NCI-H2227 (cell line): ENCODE measurements at regions not wholly inside any gene's neighbourhood (a gene's known extent, or its start where the extent isn't known, plus 50 kb on each side); places are given as distances from the start of the nearest gene placed in this dataset.

Source experiments
- DNase-seq: peaks from one replicate; lab custom pipeline; 2025; ENCODE audit not compliant: unreplicated experiment; lab: John Stamatoyannopoulos, UW

- DNase-seq = no peak
Measured at GRCh38 chr22:47291565-47292495, 529.4 kb downstream of the TBC1D22A start.

DNA sequence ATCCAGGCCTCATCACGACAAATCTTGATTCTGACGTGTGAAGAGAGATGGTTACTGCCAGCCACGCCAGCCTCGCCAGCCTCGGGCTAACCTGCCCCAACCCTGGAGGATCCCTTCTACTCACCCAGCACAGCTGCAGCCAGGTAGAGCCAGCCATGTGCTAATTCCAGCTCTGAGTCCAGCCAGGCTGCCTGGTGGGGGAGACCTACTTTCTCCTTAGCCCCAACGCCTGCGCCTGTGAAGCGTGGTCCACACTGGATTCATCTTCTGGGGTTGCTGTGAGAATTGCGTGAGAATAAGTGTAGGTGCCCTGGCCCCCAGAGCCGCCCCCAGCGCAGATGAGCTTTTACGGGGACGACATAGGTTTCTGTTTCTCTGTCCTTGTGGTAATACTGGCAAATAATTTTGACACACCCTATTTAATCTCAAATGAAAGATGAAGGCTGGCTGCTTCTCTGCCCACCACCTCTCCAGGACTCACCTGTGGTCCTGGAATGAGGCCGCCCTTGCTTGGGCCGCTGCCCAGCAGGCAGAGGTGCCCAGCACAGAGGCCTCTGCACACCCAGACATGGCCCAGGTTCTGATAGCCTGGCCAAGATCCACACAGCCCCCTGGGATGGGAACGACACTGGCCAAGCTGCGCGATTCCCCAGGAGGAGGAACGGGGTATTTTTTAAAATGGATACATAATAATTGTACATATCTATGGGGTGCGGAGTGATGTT lies 528.4 kb downstream of the TBC1D22A start:
- DNase-seq = no peak

DNA sequence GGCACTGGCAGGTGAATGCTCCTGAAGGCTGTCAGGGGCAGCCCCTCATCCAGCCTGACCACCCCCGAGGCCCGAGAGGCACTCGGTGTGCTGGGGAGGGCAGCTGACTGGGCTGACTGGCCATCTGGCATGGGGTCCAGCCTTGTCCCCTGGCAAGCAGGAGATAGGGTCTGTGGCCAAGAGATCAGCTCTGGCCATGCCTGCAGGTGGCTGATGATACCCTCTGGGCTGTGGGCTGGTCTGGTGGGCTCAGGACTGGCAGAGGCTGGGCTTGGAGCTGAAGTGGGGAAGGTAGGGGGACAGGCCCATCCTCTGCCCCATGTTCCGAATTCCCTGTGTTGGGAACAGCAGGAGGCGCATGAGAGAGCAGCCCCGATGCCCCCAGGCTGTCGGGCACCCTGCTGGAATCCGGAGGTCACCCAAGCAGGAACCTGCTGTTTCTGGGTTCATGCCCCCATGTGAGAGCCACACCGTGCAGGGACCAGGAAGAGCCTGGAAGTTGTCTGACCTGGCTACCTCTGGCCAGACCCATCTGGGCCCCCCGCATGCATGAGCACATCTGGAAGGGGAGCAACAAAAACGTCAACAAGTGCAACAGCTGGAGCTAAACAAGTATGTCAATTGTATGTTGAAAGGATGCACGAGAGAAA lies 527.0 kb downstream of the TBC1D22A start:
- no peak for DNase-seq

DNA sequence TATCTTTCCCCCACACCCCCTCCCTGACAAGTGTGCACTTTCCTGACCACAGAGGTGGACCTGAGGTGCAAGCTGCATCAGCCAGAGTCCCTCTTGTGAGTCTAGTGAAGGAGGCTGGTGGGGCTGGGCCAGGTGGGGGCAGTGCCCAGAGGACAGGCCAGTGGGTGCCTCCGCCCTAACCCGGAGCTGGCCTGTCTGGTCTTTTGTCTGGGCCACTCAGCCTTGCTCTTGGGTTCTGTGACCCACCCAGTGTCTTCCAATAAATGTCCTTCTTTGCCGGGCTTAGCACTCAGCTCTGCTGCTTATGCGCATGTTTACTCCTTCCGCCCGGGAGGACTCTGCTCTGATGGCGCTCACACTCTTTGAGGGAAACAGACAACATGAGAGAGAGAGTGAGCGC lies 526.2 kb downstream of the TBC1D22A start:
- DNase-seq = no peak

DNA sequence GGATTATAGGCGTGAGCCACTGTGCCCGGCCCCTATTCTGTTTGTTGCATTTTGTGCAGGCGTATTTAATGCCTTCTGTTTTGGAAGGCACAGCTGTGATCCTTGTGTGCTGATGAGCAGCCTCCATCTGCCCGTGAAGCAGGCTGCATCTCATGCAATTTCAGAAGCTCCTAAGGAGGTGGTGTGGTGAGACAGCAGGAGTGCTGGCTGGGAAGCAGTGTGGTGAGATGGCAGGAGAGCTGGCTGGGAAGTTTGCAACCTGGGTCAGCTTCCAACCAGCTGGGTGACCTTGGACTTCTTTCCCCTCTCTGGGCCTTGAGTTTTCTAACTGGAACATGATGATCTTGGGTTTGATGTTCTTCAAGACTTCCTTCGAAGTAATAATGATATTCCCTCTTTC lies 525.1 kb downstream of the TBC1D22A start:
- no peak for DNase-seq

DNA sequence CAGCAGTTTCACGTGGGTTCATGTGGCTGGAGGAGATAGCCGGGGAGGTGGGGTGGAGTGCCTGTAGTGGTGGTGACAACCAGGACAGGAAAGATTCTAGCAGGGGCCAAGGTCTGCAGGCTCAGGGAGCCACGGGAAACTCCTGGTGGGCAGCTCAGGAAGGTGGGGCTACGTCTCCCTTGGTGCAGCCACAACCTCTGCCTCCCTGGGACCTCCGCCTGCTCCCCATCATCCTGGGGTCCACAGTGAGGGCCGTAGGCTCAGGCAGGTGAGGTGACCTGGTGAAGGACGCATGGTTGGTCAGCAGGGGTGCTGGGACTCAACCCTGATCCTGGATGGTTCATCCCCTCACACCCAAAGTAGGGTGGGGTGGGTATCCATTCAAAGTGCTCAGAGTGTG lies 524.1 kb downstream of the TBC1D22A start:
- DNase-seq = no peak

DNA sequence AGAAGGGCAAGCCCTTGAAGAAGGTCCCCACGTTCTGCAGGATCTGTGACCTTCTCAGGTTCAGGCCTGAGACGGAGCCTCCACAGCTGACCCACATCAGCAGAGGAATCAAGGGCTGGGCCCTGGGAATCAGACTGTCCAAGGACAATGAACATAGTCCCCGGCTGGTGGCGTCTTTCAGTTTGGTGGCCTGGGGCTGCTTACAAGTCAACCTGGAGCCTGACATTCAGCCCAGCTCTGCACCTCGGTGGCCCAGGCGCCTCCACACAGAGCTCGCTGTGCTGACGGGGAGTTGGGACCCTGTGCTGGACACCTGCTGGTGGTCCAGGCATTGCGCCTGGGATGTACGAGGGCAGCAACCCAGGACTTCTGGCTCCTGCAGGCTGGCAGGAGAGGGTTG lies 523.5 kb downstream of the TBC1D22A start:
- no peak for DNase-seq

- DNase-seq = no peak
Measured at GRCh38 chr22:47284822-47285221, 522.4 kb downstream of the TBC1D22A start.

DNA sequence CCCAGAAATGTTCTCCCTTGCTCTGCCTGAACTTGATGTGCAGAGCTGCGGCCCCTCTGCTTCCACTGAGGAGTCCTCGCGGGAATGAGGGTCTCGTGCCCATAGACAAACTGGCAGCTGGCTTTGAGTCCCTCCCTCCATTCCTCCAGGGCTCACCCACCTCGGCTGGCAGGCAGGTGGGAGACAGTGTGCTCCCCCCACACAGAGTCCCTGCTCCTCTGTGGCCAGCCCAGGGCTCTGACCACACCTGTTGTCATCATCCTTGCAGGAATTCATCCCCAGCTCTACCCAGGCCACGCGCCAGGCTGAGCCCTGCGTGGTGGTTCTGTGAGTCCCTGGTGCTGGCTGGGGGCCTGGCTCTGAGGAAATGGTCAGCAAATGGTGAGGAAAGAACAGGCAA lies 521.9 kb downstream of the TBC1D22A start:
- no peak for DNase-seq

DNA sequence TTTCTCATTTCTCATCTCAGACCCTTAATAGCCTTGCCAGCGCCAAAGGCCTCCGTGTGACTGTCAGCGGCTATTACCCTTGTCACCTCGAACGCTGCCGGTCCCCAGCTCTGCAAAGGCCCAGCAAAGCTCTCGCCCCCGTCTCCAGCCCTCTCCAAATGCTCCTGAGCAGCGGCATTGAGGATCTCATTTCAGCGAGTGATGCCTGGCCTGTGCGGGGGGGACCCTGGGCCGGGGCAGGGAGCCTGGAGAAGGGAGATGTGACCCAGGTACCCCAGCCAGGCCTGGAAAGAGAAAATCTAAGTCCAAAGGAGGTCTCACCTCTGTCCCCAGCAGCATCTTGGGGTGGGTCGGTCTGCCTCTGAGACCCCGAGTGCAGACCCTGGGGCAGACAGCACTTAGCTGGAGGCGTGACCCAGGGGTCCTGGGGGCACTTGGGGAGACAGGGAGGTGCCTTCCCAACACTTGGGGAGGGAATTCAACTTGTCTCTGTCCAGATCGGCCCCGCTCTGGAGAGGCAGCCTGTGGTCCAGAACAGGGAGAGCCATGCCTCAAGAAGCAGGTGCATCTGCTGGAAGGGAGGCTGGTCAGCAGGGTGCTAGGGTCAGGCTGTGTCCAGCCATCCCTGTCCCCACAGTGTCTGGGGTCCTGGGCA lies 521.3 kb downstream of the TBC1D22A start:
- no peak for DNase-seq

- DNase-seq = no peak
Measured at GRCh38 chr22:47282851-47283250, 520.4 kb downstream of the TBC1D22A start.

GRCh38 chr22:47282366-47282765 lies 519.9 kb downstream of the TBC1D22A start:
- DNase-seq = no peak

GRCh38 chr22:47281126-47282106 lies 519.0 kb downstream of the TBC1D22A start:
- no peak for DNase-seq

DNA sequence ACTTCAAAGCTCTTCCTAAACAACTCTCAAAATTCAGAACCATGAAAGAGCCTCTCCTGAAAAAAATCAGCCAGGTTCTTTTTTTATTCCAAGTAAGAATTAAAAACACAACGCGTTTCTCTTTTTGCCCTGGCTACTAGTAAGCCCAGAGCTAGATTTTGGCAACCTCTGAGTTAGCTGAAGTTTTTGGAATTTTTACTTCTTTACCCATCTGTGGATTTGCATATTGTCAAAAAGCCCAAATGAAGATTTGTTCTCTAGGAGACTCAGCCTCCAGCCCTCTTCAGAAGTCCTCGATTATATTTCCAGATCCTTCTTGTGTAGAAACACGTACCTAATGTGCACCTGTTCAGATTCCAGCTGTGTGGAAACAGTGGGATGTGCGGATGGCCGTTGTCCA lies 517.9 kb downstream of the TBC1D22A start:
- no peak for DNase-seq

DNA sequence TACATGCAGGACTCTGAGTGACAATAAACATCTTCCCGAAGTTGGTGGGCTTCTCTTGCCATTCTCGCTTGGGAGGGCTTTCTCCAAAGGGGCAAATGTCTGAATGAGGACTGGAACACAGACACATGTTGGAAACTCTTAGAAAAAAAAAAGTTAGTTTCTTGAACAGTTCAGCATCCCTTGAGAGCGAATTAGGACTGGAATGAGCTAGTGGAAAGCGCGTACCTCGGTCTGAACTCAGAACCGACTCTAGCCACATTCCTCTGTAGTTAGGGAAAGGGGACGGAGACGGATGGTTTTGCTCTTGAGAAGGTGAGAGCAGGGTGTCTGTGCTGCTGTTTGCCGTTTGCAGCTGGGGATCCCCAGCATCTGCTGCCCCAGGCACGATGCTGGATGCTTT lies 517.3 kb downstream of the TBC1D22A start:
- no peak for DNase-seq

GRCh38 chr22:47279337-47279736 lies 516.9 kb downstream of the TBC1D22A start:
- DNase-seq = no peak

DNA sequence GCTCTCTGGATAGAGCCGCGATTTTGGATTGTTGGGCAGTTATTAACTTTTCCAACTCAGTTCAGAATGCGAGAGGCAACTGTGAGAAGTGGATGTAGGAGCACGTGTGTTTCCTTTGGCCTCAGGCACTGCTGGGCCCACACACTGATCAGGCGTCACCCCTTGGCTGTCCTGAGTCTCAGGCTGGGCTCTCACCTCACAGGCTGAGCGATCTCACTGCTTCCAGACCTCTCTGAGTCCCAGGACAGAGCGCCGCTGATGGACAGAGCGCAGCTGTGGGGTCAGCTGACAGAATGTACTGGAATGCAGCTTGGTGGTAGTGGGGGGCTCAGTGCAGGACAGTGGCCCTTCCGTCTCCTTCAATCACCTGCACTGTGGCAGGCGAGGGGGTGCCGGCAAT lies 516.2 kb downstream of the TBC1D22A start:
- DNase-seq = no peak

GRCh38 chr22:47277531-47277930 lies 515.1 kb downstream of the TBC1D22A start:
- no peak for DNase-seq

DNA sequence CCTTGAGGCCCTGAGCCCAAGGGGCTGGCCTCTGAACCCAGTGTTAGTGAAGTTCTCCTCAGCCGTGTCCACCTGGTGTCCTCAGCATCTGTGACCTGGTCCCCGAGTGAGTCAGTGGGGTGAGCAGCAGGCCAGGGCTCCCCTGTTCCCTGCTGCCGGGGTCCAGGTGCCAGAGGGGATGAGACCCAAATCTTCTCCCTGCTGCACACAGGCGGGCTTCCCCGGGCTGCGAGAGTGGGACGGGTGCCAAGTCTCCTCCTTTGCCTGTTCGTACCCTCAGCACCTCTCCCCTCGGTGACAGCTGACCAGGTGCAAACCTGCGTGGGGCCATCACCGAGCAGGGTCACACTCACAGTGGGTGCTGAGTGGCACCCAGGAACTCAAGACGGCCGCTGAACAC lies 514.5 kb downstream of the TBC1D22A start:
- DNase-seq = no peak

GRCh38 chr22:47276450-47276820 lies 514.0 kb downstream of the TBC1D22A start:
- DNase-seq = no peak
